HEK293T (cell line): ENCODE measurements at regions not wholly inside any gene's neighbourhood (a gene's known extent, or its start where the extent isn't known, plus 50 kb on each side); places are given as distances from the start of the nearest gene placed in this dataset.
"Not testable (repeated sequence)": the region's sequence is repeated elsewhere in the genome, so short reads cannot be mapped to it uniquely, and the experiment has no call there.

Source experiments
- ARNT ChIP-seq: fragments of 450-650 bp; IDR thresholded peaks from 2 replicates; pipeline ENCODE4 v1.6.1; 2017; ENCODE audit warnings: mild to moderate bottlenecking
- BHLHE40 ChIP-seq: fragments of 450-650 bp; IDR thresholded peaks from 2 replicates; pipeline ENCODE4 v1.6.1; 2016; ENCODE audit warnings: mild to moderate bottlenecking, moderate library complexity, borderline replicate concordance
- CTBP1 ChIP-seq: fragments of 450-650 bp; IDR thresholded peaks from 2 replicates; pipeline ENCODE4 v1.6.1; 2016; ENCODE audit warnings: borderline replicate concordance
- FOXA1 ChIP-seq: fragments of 450-650 bp; IDR thresholded peaks from 2 replicates; pipeline ENCODE4 v1.6.1; 2016; ENCODE audit warnings: mild to moderate bottlenecking
- FOXK2 ChIP-seq: fragments of 450-650 bp; IDR thresholded peaks from 2 replicates; pipeline ENCODE4 v1.6.1; 2016; ENCODE audit warnings: mild to moderate bottlenecking
- FOXM1 ChIP-seq: fragments of 450-650 bp; IDR thresholded peaks from 2 replicates; pipeline ENCODE4 v1.6.1; 2017; ENCODE audit warnings: mild to moderate bottlenecking, borderline replicate concordance
- HDGF ChIP-seq: fragments of 450-650 bp; IDR thresholded peaks from 2 replicates; pipeline ENCODE4 v1.6.1; 2017; ENCODE audit warnings: antibody characterized with exemption, borderline replicate concordance
- LEF1 ChIP-seq: fragments of 450-650 bp; IDR thresholded peaks from 2 replicates; pipeline ENCODE4 v1.6.1; 2017; ENCODE audit warnings: mild to moderate bottlenecking, borderline replicate concordance
- SP1 ChIP-seq: fragments of 450-650 bp; IDR thresholded peaks from 2 replicates; pipeline ENCODE4 v1.6.1; 2017
- SUZ12 ChIP-seq: fragments of 450-650 bp; IDR thresholded peaks from 2 replicates; pipeline ENCODE4 v1.6.1; 2016; ENCODE audit warnings: mild to moderate bottlenecking
- TARDBP ChIP-seq: fragments of 450-650 bp; IDR thresholded peaks from 2 replicates; pipeline ENCODE4 v1.6.1; 2016
- ZNF384 ChIP-seq: fragments of 450-650 bp; IDR thresholded peaks from 2 replicates; pipeline ENCODE4 v1.6.1; 2016

- not testable (repeated sequence) for TF ChIP-seq SUZ12, TARDBP, SP1, ARNT, ZNF384, FOXM1, BHLHE40, HDGF, FOXK2, LEF1
- TF ChIP-seq FOXA1 = peak; percentile 78
- TF ChIP-seq CTBP1 = peak; percentile 32; the same call in 1 of the 2 replicates
Observed at GRCh38 chr2:156781677-156782076, 345.5 kb downstream of the GPD2 start.
